Right lobe of liver (tissue), 6 donors: ENCODE measurements at regions not wholly inside any gene's neighbourhood (a gene's known extent, or its start where the extent isn't known, plus 50 kb on each side); places are given as distances from the start of the nearest gene placed in this dataset.

Experiments
- ATAC-seq, 4 donors: fragments of 200-7000 bp; cut with Tn5 transposase; one replicate each; pipeline ENCODE4 v1.9.1; 2020; ENCODE audit warnings: mild to moderate bottlenecking in 4 of 4, moderate library complexity in 4 of 4
- DNase-seq, 3 donors: peaks; one replicate each; pipeline ENCODE4 v3.0.0-alpha.2; 2020
- H3K27ac ChIP-seq, 3 donors: fragments of 200-600 bp; one replicate each; pipeline ENCODE4 v1.8.0; 2022
- H3K27me3 ChIP-seq, 2 donors: fragments of 200-600 bp; one replicate each; pipeline ENCODE4 v1.8.0; 2022
- H3K36me3 ChIP-seq, 4 donors: fragments of 200-600 bp; sonication (generic) in 1 of 4; one replicate each; pipeline versions ENCODE4 v1.5.1 to v1.8.0; 2017 to 2022; ENCODE audit warnings: control low read depth in 1 of 4
- H3K4me1 ChIP-seq, 4 donors: fragments of 200-600 bp; sonication (generic) in 1 of 4; one replicate each; pipeline versions ENCODE4 v1.5.1 to v1.8.0; 2017 to 2022; ENCODE audit warnings: control low read depth in 1 of 4
- H3K4me3 ChIP-seq, 3 donors: fragments of 200-600 bp; one replicate each; pipeline ENCODE4 v1.8.0; 2022
- H3K9me3 ChIP-seq, 4 donors: fragments of 200-600 bp; sonication (generic) in 1 of 4; one replicate each; pipeline versions ENCODE4 v1.5.1 to v1.8.0; 2017 to 2022; ENCODE audit warnings: control low read depth in 1 of 4
- POLR2A ChIP-seq: fragments of 450-650 bp; IDR thresholded peaks from one replicate; pipeline ENCODE4 v1.6.1; 2017; ENCODE audit warnings: antibody characterized with exemption, mild to moderate bottlenecking
- WGBS: methylation state at CpG from one replicate; pipeline ENCODE4 v1.1.6; 2018; ENCODE audit warnings: low coverage, low lambda C conversion rate; ENCODE audit not compliant: insufficient coverage; ENCODE audit errors: missing lambda C conversion rate; 5-methylcytosine and 5-hydroxymethylcytosine counted together
- intact Hi-C, 2 donors: fragments of 100-400 bp; cut with DNase I; formaldehyde crosslinking; loops; one replicate each; pipeline versions ENCODE4 v1.11.2 to v1.14.1; 2022
- TF ChIP-seq, protein P1 (sequence below), 4 donors: fragments of 200-600 bp in 3 of 4; fragments of 450-650 bp in 1 of 4; IDR thresholded peaks; one replicate each; pipeline versions ENCODE4 v1.5.1 to v1.8.0; 2016 to 2022; ENCODE audit warnings: antibody characterized with exemption in 4 of 4, mild to moderate bottlenecking in 2 of 4
- donor health status: DM: no; HTN: yes; CAD: no.
- donor health status: DM: no; HTN: no; CAD: no.
- donor health status: DM: no; HTN: no; CAD: no.
- donor health status: DM: no; HTN: yes; CAD: no.
- donor health status: DM: no; HTN: yes; CAD: no.

- Histone ChIP-seq H3K4me3 (no peak overlapping the region), H3K36me3 (no peaks in the 10 kb centered on the region), H3K27ac (peak overlapping the region in 1 of 3 donors; percentile 10), H3K4me1 (peaks cover 0 to 17% (median 4%) of the 10 kb centered on the region in 4 donors), H3K27me3 (no peaks in the 10 kb centered on the region), H3K9me3 (no peaks in the 10 kb centered on the region)
- intact Hi-C loops = no loop called here
- DNase-seq = no peak
- WGBS = 41% methylated on average over 10 of the region's 11 CpGs
- TF ChIP-seq POLR2A = no peak
- TF ChIP-seq, protein P1, sequence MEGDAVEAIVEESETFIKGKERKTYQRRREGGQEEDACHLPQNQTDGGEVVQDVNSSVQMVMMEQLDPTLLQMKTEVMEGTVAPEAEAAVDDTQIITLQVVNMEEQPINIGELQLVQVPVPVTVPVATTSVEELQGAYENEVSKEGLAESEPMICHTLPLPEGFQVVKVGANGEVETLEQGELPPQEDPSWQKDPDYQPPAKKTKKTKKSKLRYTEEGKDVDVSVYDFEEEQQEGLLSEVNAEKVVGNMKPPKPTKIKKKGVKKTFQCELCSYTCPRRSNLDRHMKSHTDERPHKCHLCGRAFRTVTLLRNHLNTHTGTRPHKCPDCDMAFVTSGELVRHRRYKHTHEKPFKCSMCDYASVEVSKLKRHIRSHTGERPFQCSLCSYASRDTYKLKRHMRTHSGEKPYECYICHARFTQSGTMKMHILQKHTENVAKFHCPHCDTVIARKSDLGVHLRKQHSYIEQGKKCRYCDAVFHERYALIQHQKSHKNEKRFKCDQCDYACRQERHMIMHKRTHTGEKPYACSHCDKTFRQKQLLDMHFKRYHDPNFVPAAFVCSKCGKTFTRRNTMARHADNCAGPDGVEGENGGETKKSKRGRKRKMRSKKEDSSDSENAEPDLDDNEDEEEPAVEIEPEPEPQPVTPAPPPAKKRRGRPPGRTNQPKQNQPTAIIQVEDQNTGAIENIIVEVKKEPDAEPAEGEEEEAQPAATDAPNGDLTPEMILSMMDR (IDR thresholded peaks at IDR 0.05) = no peak
- peak; percentile 66 to 86 (median 74) for ATAC-seq
Observed at GRCh38 chr10:4678023-4678950, 147.7 kb upstream of the AKR1E2 start.

DNA sequence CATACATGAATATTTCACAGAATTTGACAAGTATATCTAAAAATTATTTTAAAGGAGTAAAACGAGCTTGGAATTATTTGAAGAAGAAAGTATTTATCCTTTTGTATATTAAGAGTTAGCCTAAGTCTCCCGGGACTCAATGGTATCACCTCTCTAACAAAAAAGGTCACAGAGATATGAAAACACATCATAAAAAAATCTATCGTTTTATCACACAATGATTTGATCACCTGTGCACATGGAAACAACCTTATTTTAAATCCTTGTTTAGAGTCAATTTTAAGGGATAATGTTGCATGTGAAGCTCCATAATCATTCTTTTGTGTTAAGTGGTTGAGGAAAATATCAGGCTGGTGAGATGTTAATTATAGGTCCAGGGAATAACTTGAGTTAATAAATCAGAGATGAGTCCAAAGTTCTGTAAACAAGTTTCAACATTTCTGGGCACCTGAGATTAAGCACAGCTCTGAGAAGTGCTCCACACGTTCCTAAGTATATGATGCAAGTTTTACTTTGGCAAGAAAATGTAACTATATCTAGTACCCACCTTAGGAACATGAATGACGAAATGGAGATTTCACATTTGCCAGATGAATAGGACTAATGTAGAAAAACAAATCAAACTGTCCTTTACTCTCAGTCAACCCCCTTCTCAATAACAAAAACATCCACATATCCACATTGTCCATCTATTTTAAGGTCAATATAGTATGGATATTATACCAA, 148.5 kb upstream of the AKR1E2 start:
- Histone ChIP-seq H3K4me1 (peaks cover 0 to 17% (median 4%) of the 10 kb centered on the region in 4 donors), H3K27me3 (no peaks in the 10 kb centered on the region), H3K36me3 (no peaks in the 10 kb centered on the region), H3K4me3 (no peak overlapping the region), H3K27ac (peak overlapping the region in 1 of 3 donors; percentile 10), H3K9me3 (no peaks in the 10 kb centered on the region)
- ATAC-seq (peak; percentile 61 to 79 (median 69)), DNase-seq (no peak)
- 35% methylated on average over 5 of the region's 5 CpGs for WGBS
- intact Hi-C loops = no loop called here
- no peak for TF ChIP-seq POLR2A
- TF ChIP-seq, protein P1 (IDR thresholded peaks at IDR 0.05) = no peak

- H3K36me3 ChIP-seq = no peaks in the 10 kb centered on the region
- peaks cover 0 to 17% (median 4%) of the 10 kb centered on the region in 4 donors for H3K4me1 ChIP-seq
- H3K27me3 ChIP-seq = no peaks in the 10 kb centered on the region
- ATAC-seq = no peak
- TF ChIP-seq, protein P1 (IDR thresholded peaks at IDR 0.05) = no peak
- intact Hi-C loops = no loop called here
- DNase-seq = no peak
- no peak overlapping the region for H3K4me3 ChIP-seq
- H3K27ac ChIP-seq = no peak overlapping the region
- WGBS = 93% methylated on average over 3 of the region's 3 CpGs
- no peaks in the 10 kb centered on the region for H3K9me3 ChIP-seq
Observed at GRCh38 chr10:4676566-4676965, 149.4 kb upstream of the AKR1E2 start.

DNA sequence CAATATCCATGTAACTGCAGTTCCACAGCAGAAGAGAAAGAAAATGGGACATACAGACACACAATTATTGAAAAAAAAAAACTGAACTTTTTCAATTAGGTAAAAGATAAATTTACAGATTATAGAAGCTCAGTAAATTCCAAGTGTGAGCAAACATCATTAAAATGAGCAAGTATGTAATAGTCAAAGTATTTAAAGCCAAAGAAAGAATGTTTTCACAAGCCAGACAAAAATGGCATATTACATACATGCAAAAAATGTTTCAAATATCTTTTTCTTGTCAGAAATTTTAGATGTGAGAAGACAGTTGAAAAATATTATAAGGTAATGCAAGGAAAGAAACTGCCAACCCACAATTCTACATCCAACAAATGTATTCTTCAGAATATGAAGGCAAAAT, 150.2 kb upstream of the AKR1E2 start:
- peaks cover 0 to 17% (median 4%) of the 10 kb centered on the region in 4 donors for H3K4me1 ChIP-seq
- no peak for ATAC-seq
- no peak overlapping the region for H3K4me3 ChIP-seq
- H3K9me3 ChIP-seq = no peaks in the 10 kb centered on the region
- no peaks in the 10 kb centered on the region for H3K27me3 ChIP-seq
- no peak for DNase-seq
- intact Hi-C loops = no loop called here
- H3K36me3 ChIP-seq = no peaks in the 10 kb centered on the region
- H3K27ac ChIP-seq = no peak overlapping the region
- TF ChIP-seq, protein P1 (IDR thresholded peaks at IDR 0.05) = no peak
- no peak for TF ChIP-seq POLR2A
